ENCODE measurements at regions not wholly inside any gene's neighbourhood (a gene's known extent, or its start where the extent isn't known, plus 50 kb on each side); places are given as distances from the start of the nearest gene placed in this dataset.

DNA sequence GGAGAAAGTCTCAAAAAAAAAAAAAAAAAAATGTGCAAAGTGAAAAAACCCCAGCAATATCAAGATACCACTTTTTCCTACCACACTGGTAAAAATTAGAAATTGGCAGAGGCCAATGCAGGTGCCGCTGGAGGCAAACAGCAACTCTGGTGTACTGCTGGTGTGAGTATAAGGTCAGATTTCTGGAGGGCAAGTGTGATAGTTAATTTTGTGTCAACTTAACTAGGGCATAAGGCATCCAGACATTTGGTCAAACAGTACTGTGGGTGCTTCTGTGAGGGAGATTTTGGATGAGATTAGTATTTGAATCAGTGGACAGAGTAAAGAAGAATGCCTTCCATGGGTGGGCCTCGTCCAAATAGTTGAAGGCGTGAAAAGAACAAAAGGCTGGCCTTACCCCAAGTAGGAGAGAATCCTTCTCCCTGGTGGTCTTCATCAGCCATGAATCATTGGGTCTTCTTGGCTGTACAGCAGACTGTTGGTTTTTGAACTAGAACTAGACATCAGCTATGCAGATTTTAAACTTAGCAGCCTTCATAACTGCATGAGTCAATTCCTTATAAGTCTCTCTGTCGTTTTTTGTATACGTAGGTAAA lies 52.8 kb upstream of the FHL2 start:
- no peak for TF ChIP-seq ESRRA (CRISPR knock-in tag; IDR thresholded peaks at IDR 0.05; ENCODE audit: borderline replicate concordance)
- TF ChIP-seq, protein P1, sequence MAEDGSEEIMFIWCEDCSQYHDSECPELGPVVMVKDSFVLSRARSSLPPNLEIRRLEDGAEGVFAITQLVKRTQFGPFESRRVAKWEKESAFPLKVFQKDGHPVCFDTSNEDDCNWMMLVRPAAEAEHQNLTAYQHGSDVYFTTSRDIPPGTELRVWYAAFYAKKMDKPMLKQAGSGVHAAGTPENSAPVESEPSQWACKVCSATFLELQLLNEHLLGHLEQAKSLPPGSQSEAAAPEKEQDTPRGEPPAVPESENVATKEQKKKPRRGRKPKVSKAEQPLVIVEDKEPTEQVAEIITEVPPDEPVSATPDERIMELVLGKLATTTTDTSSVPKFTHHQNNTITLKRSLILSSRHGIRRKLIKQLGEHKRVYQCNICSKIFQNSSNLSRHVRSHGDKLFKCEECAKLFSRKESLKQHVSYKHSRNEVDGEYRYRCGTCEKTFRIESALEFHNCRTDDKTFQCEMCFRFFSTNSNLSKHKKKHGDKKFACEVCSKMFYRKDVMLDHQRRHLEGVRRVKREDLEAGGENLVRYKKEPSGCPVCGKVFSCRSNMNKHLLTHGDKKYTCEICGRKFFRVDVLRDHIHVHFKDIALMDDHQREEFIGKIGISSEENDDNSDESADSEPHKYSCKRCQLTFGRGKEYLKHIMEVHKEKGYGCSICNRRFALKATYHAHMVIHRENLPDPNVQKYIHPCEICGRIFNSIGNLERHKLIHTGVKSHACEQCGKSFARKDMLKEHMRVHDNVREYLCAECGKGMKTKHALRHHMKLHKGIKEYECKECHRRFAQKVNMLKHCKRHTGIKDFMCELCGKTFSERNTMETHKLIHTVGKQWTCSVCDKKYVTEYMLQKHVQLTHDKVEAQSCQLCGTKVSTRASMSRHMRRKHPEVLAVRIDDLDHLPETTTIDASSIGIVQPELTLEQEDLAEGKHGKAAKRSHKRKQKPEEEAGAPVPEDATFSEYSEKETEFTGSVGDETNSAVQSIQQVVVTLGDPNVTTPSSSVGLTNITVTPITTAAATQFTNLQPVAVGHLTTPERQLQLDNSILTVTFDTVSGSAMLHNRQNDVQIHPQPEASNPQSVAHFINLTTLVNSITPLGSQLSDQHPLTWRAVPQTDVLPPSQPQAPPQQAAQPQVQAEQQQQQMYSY (CRISPR knock-in tag; IDR thresholded peaks at IDR 0.05) = no peak
- no peak for TF ChIP-seq TCF7 (CRISPR knock-in tag; IDR thresholded peaks at IDR 0.05; ENCODE audit: low read depth)

All from WTC11 (cell line).